A673 (cell line): ENCODE measurements at regions not wholly inside any gene's neighbourhood (a gene's known extent, or its start where the extent isn't known, plus 50 kb on each side); places are given as distances from the start of the nearest gene placed in this dataset.

Source experiments
- BruUV-seq: library from RNA; stranded (reverse); fragments of 400-500 nt; replicated peaks from 2 replicates; lab custom pipeline; 2021; lab: Mats Ljungman, UMichigan
- CTCF ChIA-PET: fragments of 300-600 bp; sonication (Branson Sonifier 250); formaldehyde crosslinking; loops from one replicate; lab custom pipeline; 2022; ENCODE audit warnings: antibody characterized with exemption; lab: Charles Lee
- POLR2A ChIA-PET: fragments of 300-600 bp; sonication (Branson Sonifier 250); formaldehyde crosslinking; loops from one replicate; lab custom pipeline; 2022; ENCODE audit warnings: antibody characterized with exemption; ENCODE audit not compliant: low non-redundant PET; lab: Charles Lee
- DNase-seq: peaks from one replicate; pipeline ENCODE4 v3.0.0-alpha.2; 2015; ENCODE audit warnings: low spot score
- H3K27ac ChIP-seq: fragments of 200-600 bp; sonication (generic); 2 replicates; pipeline ENCODE4 v1.5.1; 2016; ENCODE audit warnings: mixed run types, low read depth, mild to moderate bottlenecking, mixed read lengths, antibody characterized with exemption, low read length; ENCODE audit not compliant: poor library complexity, severe bottlenecking
- H3K27me3 ChIP-seq: fragments of 200-600 bp; sonication (generic); replicated peaks from 2 replicates; pipeline ENCODE4 v1.6.1; 2017; ENCODE audit warnings: mixed run types, low read depth, mild to moderate bottlenecking, mixed read lengths, antibody characterized with exemption, low read length; ENCODE audit not compliant: insufficient read depth, poor library complexity
- H3K36me3 ChIP-seq: fragments of 200-600 bp; sonication (generic); 2 replicates; pipeline ENCODE4 v1.6.1; 2016; ENCODE audit warnings: mixed run types, mild to moderate bottlenecking, mixed read lengths, antibody characterized with exemption, low read length; ENCODE audit not compliant: insufficient read depth, poor library complexity, severe bottlenecking
- H3K4me1 ChIP-seq: fragments of 200-600 bp; sonication (generic); 2 replicates; pipeline ENCODE4 v1.6.1; 2017; ENCODE audit warnings: mixed run types, mild to moderate bottlenecking, mixed read lengths, antibody characterized with exemption, low read length; ENCODE audit not compliant: insufficient read depth, poor library complexity, severe bottlenecking
- H3K4me3 ChIP-seq: fragments of 200-600 bp; sonication (generic); 2 replicates; pipeline ENCODE4 v1.5.1; 2016; ENCODE audit warnings: low read depth, mixed run types, mild to moderate bottlenecking, mixed read lengths, low read length; ENCODE audit not compliant: poor library complexity, severe bottlenecking
- H3K9me3 ChIP-seq: fragments of 200-600 bp; sonication (generic); 2 replicates; pipeline ENCODE4 v1.6.1; 2016; ENCODE audit warnings: mixed run types, low read depth, mild to moderate bottlenecking, mixed read lengths, antibody characterized with exemption, low read length; ENCODE audit not compliant: poor library complexity, severe bottlenecking
- EZH2 ChIP-seq: fragments of 200-600 bp; sonication (generic); IDR thresholded peaks from 2 replicates; pipeline ENCODE4 v1.6.1; 2017; ENCODE audit warnings: borderline replicate concordance, low read depth, mild to moderate bottlenecking, mixed read lengths, antibody characterized with exemption, low read length; ENCODE audit not compliant: poor library complexity, severe bottlenecking
- intact Hi-C: fragments of 100-400 bp; cut with micrococcal nuclease; formaldehyde crosslinking; loops from one replicate; pipeline ENCODE4 v1.10.0; 2022; ENCODE audit not compliant: unreplicated experiment
- TF ChIP-seq, protein P1 (sequence below): fragments of 300-800, 200-600 bp; sonication (generic); conservative IDR thresholded peaks from 2 replicates; pipeline ENCODE4 v1.5.1; 2017; ENCODE audit warnings: low read depth, mild to moderate bottlenecking, antibody characterized with exemption, low read length, moderate library complexity, mixed read lengths

DNA sequence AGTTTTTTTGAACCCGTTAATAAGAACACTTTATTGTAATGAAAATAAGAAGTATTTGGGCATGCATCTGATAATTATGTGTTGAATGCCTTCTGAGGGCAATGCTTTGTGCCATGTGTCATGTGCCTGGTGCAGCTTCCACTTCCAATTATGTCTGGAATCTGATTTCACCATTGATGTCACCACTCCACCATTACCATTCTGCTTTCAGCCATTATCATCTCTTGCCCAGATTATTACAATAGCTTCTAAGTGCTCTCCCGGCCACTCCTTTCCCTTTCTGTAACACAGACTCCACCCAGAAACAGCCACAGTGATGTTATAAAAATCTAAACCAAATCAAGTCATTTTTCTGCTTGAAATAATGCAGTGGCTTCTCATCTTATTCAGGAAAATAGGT, 171.7 kb downstream of the C9orf152 start:
- no peaks in the 10 kb centered on the region for H3K4me1 ChIP-seq
- H3K9me3 ChIP-seq, result no peaks in the 10 kb centered on the region
- DNase-seq, result no peak
- no peak overlapping the region for H3K4me3 ChIP-seq
- H3K27me3 ChIP-seq, result no peaks in the 10 kb centered on the region
- no peaks in the 10 kb centered on the region for H3K36me3 ChIP-seq
- POLR2A ChIA-PET, result no interaction called here
- CTCF ChIA-PET, result no interaction called here
- no TSS peak for BruUV-seq
- TF ChIP-seq, protein P1, sequence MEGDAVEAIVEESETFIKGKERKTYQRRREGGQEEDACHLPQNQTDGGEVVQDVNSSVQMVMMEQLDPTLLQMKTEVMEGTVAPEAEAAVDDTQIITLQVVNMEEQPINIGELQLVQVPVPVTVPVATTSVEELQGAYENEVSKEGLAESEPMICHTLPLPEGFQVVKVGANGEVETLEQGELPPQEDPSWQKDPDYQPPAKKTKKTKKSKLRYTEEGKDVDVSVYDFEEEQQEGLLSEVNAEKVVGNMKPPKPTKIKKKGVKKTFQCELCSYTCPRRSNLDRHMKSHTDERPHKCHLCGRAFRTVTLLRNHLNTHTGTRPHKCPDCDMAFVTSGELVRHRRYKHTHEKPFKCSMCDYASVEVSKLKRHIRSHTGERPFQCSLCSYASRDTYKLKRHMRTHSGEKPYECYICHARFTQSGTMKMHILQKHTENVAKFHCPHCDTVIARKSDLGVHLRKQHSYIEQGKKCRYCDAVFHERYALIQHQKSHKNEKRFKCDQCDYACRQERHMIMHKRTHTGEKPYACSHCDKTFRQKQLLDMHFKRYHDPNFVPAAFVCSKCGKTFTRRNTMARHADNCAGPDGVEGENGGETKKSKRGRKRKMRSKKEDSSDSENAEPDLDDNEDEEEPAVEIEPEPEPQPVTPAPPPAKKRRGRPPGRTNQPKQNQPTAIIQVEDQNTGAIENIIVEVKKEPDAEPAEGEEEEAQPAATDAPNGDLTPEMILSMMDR, result no peak
- no peak for TF ChIP-seq EZH2
- intact Hi-C loops, result no loop called here
- H3K27ac ChIP-seq, result no peak overlapping the region

GRCh38 chr9:110040788-110041187, 167.2 kb downstream of the C9orf152 start:
- BruUV-seq, result no TSS peak
- Histone ChIP-seq H3K4me3 (no peak overlapping the region), H3K4me1 (no peaks in the 10 kb centered on the region), H3K27me3 (no peaks in the 10 kb centered on the region), H3K36me3 (no peaks in the 10 kb centered on the region), H3K9me3 (no peaks in the 10 kb centered on the region), H3K27ac (no peak overlapping the region)
- DNase-seq, result no peak
- intact Hi-C loops, result no loop called here
- ChIA-PET POLR2A (no interaction called here), CTCF (no interaction called here)
- TF ChIP-seq, protein P1, result no peak
- TF ChIP-seq EZH2, result no peak

DNA sequence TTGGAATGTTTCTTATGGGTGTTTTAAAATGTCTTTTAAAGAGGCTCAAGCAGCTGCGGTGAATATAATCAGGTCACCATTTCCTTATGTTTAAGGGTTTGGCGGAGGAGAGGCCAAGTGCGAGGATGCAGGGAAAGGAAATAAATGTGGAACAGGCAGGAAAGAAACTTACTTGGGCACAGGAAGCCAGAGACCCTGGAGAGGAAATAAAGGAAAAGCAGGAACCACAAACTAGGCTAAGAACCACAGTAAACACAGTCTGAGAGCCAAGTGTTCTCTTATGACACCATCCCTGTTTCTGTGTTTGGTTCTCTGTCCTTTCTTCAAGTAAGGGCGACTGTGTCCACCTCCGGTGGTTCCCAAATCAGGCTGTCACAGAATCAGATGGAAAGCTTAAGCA, 166.5 kb downstream of the C9orf152 start:
- no peak for DNase-seq
- H3K4me1 ChIP-seq, result no peaks in the 10 kb centered on the region
- ChIA-PET POLR2A (no interaction called here), CTCF (no interaction called here)
- intact Hi-C loops, result no loop called here
- BruUV-seq, result no TSS peak
- TF ChIP-seq, protein P1, result no peak
- TF ChIP-seq EZH2, result no peak
- H3K27me3 ChIP-seq, result no peaks in the 10 kb centered on the region
- H3K4me3 ChIP-seq, result no peak overlapping the region
- H3K36me3 ChIP-seq, result no peaks in the 10 kb centered on the region
- H3K9me3 ChIP-seq, result no peaks in the 10 kb centered on the region
- no peak overlapping the region for H3K27ac ChIP-seq
